ENCODE measurements at regions not wholly inside any gene's neighbourhood (a gene's known extent, or its start where the extent isn't known, plus 50 kb on each side); places are given as distances from the start of the nearest gene placed in this dataset.

- Histone ChIP-seq H3K36me3 (ENCODE audit: control insufficient read depth in 4 of 4, insufficient read depth in 3 of 4, low read depth in 1 of 4, low read length in 3 of 4) (no peaks in the 10 kb centered on the region), H3K4me1 (ENCODE audit: control insufficient read depth in 4 of 4, insufficient read depth in 4 of 4, low read length in 3 of 4) (no peaks in the 10 kb centered on the region), H3K4me3 (ENCODE audit: low read depth in 1 of 3, low read length in 3 of 3) (no peak overlapping the region), H3K27me3 (ENCODE audit: control insufficient read depth in 4 of 4, insufficient read depth in 4 of 4, low read length in 3 of 4) (no peaks in the 10 kb centered on the region), H3K9ac (ENCODE audit: low read depth in 1 of 2, low read length in 2 of 2) (no peak overlapping the region), H3K9me3 (ENCODE audit: control insufficient read depth in 4 of 4, low read length in 3 of 4) (no peaks in the 10 kb centered on the region), H3K27ac (ENCODE audit: low read depth in 1 of 2, low read length in 2 of 2) (no peak overlapping the region)
- TF ChIP-seq ATF3 (IDR thresholded peaks at IDR 0.05) (no peak), NR2F2 (IDR thresholded peaks at IDR 0.05) (no peak), CTCF (IDR thresholded peaks at IDR 0.05; ENCODE audit: low read depth, low read length, missing input control) (no peak), EGR1 (IDR thresholded peaks at IDR 0.05; ENCODE audit: low read depth in 2 of 2) (no peak), RXRA (IDR thresholded peaks at IDR 0.05) (no peak), MAX (IDR thresholded peaks at IDR 0.05) (no peak), FOXA1 (IDR thresholded peaks at IDR 0.05) (no peak), HNF4G (IDR thresholded peaks at IDR 0.05) (no peak), YY1 (IDR thresholded peaks at IDR 0.05) (no peak), SP1 (IDR thresholded peaks at IDR 0.05) (no peak), JUND (IDR thresholded peaks at IDR 0.05) (no peak), ZBTB33 (IDR thresholded peaks at IDR 0.05) (no peak), GABPA (IDR thresholded peaks at IDR 0.05 in 1 of 2, conservative IDR thresholded peaks at IDR 0.05 in 1 of 2) (no peak), REST (IDR thresholded peaks at IDR 0.05) (no peak), HNF4A (conservative IDR thresholded peaks at IDR 0.05) (no peak)
- DNase-seq (ENCODE audit: low spot score) = no peak
- 74% methylated on average over 5 of the region's 5 CpGs for WGBS
These were observed 187.4 kb downstream of the ACTL7B start for GRCh38 chr9:108668191-108668937.
